CD4-positive, alpha-beta T cell (primary cell): ENCODE measurements at regions not wholly inside any gene's neighbourhood (a gene's known extent, or its start where the extent isn't known, plus 50 kb on each side); places are given as distances from the start of the nearest gene placed in this dataset.

ENCODE experiments used
- ATAC-seq: fragments of 200-7000 bp; cut with Tn5 transposase; one replicate; pipeline ENCODE4 v1.10.0; 2022; ENCODE audit warnings: mild to moderate bottlenecking; ENCODE audit not compliant: poor library complexity
- CTCF ChIA-PET: fragments of 350-600 bp; sonication (Branson Sonifier 250); formaldehyde crosslinking; loops from one replicate; lab custom pipeline; 2021; ENCODE audit warnings: antibody characterized with exemption, inconsistent platforms; lab: Charles Lee
- POLR2A ChIA-PET: fragments of 350-600 bp; sonication (Branson Sonifier 250); formaldehyde crosslinking; loops from one replicate; lab custom pipeline; 2021; ENCODE audit warnings: antibody characterized with exemption, inconsistent platforms; lab: Charles Lee
- DNase-seq, 14 experiments: peaks; one replicate each; pipeline ENCODE4 v3.0.0-alpha.2; 2013 to 2020; ENCODE audit warnings: mixed read lengths in 2 of 14
- H3K27ac ChIP-seq, 2 donors: one replicate each; pipeline versions ENCODE4 v1.5.1 to v1.7.0; 2013; ENCODE audit warnings: low read length in 2 of 2, low read depth in 1 of 2, mild to moderate bottlenecking in 1 of 2
- H3K27me3 ChIP-seq, 2 experiments: 1 replicate in 1 of 2; 2 replicates in 1 of 2; pipeline versions ENCODE4 v1.6.1 to v1.7.0; 2013; ENCODE audit warnings: low read length in 2 of 2, control low read depth in 1 of 2, mild to moderate bottlenecking in 1 of 2, moderate library complexity in 1 of 2; ENCODE audit not compliant: insufficient read depth in 2 of 2, control insufficient read depth in 1 of 2
- H3K36me3 ChIP-seq: one replicate; pipeline ENCODE4 v1.6.1; 2013; ENCODE audit warnings: low read length, control low read depth; ENCODE audit not compliant: insufficient read depth
- H3K4me1 ChIP-seq: one replicate; pipeline ENCODE4 v1.6.1; 2013; ENCODE audit warnings: low read length, control low read depth; ENCODE audit not compliant: insufficient read depth
- H3K4me3 ChIP-seq: one replicate; pipeline ENCODE4 v1.5.1; 2013; ENCODE audit warnings: mild to moderate bottlenecking, low read length, moderate library complexity
- H3K9me3 ChIP-seq, 2 experiments: 1 replicate in 1 of 2; 2 replicates in 1 of 2; pipeline versions ENCODE4 v1.6.1 to v1.7.0; 2013; ENCODE audit warnings: low read length in 2 of 2, mild to moderate bottlenecking in 2 of 2, control low read depth in 1 of 2, moderate library complexity in 1 of 2; ENCODE audit not compliant: control insufficient read depth in 1 of 2, insufficient read depth in 1 of 2
- H3K27ac Mint-ChIP-seq: one replicate; pipeline ENCODE4 v1.8.0; 2020; ENCODE audit warnings: mixed read lengths
- H3K27me3 Mint-ChIP-seq: one replicate; pipeline ENCODE4 v1.8.0; 2021; ENCODE audit warnings: mixed read lengths
- H3K36me3 Mint-ChIP-seq: one replicate; pipeline ENCODE4 v1.8.0; 2021; ENCODE audit warnings: low read depth, mixed read lengths
- H3K4me1 Mint-ChIP-seq: one replicate; pipeline ENCODE4 v1.8.0; 2021; ENCODE audit warnings: low read depth, mixed read lengths
- H3K4me3 Mint-ChIP-seq: one replicate; pipeline ENCODE4 v1.8.0; 2020; ENCODE audit warnings: mild to moderate bottlenecking, mixed read lengths
- H3K9me3 Mint-ChIP-seq: one replicate; pipeline ENCODE4 v1.8.0; 2020; ENCODE audit warnings: mixed read lengths
- intact Hi-C, 2 experiments: fragments of 100-400 bp; cut with DNase I in 1 of 2; cut with micrococcal nuclease in 1 of 2; formaldehyde crosslinking; loops; one replicate each; pipeline versions ENCODE4 v1.15.1 to v1.9.0; 2023 to 2025; cut with DNase I, micrococcal nuclease
- TF ChIP-seq, protein P1 (sequence below): fragments of 200-600 bp; IDR thresholded peaks from one replicate; pipeline ENCODE4 v1.8.0; 2022; ENCODE audit warnings: antibody characterized with exemption, mild to moderate bottlenecking

DNA sequence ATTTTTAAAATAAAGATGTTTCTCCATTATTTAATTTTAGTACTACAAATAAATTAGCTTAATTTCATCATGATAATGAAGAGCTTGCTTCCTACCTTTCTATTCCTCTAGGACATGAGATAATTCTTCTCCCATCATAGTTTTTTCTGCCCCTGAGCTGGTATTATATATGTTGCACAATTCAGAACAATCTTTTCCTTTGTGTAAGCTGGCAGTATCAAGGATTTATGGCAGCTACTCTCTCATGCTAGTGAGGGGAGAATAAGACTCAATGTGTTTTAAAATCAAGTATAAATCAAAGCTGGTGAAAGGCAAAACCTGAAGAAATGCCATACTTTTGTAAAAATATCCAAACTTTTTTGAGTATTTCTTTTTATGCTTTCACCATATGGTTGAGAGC, 1405.3 kb downstream of the SI start:
- no peak for DNase-seq
- POLR2A ChIA-PET: no interaction called here
- Mint-ChIP-seq H3K4me1 (no peaks in the 10 kb centered on the region), H3K4me3 (no peak overlapping the region), H3K27me3 (no peaks in the 10 kb centered on the region), H3K9me3 (peaks cover 5% of the 10 kb centered on the region), H3K36me3 (no peaks in the 10 kb centered on the region), H3K27ac (no peak overlapping the region)
- H3K4me1 ChIP-seq: no peaks in the 10 kb centered on the region
- peaks cover 0 to 7% of the 10 kb centered on the region in 2 experiments for H3K9me3 ChIP-seq
- no peaks in the 10 kb centered on the region for H3K27me3 ChIP-seq
- no peaks in the 10 kb centered on the region for H3K36me3 ChIP-seq
- CTCF ChIA-PET: no interaction called here
- no peak overlapping the region for H3K4me3 ChIP-seq
- no peak overlapping the region for H3K27ac ChIP-seq
- no peak for ATAC-seq
- TF ChIP-seq, protein P1, sequence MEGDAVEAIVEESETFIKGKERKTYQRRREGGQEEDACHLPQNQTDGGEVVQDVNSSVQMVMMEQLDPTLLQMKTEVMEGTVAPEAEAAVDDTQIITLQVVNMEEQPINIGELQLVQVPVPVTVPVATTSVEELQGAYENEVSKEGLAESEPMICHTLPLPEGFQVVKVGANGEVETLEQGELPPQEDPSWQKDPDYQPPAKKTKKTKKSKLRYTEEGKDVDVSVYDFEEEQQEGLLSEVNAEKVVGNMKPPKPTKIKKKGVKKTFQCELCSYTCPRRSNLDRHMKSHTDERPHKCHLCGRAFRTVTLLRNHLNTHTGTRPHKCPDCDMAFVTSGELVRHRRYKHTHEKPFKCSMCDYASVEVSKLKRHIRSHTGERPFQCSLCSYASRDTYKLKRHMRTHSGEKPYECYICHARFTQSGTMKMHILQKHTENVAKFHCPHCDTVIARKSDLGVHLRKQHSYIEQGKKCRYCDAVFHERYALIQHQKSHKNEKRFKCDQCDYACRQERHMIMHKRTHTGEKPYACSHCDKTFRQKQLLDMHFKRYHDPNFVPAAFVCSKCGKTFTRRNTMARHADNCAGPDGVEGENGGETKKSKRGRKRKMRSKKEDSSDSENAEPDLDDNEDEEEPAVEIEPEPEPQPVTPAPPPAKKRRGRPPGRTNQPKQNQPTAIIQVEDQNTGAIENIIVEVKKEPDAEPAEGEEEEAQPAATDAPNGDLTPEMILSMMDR: no peak
- intact Hi-C loops: no loop called here

DNA sequence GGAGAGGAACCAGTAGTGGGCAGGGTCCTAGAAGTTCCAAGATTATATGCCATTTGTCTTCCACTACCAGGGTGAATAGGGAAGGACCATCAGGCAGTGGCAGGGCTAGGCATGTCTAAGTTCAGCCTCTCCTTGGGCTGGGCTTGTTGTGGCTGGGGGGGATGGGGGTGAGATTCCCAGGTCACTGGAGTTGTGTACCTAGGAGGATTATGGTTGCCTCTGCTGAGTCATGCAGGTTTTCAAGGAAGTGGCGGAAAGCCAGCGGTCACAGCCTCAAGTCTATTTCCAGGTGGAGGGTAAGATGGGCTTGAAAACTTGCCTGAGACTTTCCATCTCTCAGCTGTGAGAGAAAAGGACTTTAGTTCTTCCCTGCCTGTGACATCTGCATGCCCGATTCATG, 1407.1 kb downstream of the SI start:
- H3K36me3 ChIP-seq: no peaks in the 10 kb centered on the region
- H3K4me1 Mint-ChIP-seq: no peaks in the 10 kb centered on the region
- DNase-seq: no peak
- H3K27me3 ChIP-seq: no peaks in the 10 kb centered on the region
- H3K9me3 ChIP-seq: peaks cover 0 to 7% of the 10 kb centered on the region in 2 experiments
- H3K4me1 ChIP-seq: no peaks in the 10 kb centered on the region
- H3K9me3 Mint-ChIP-seq: peaks cover 11% of the 10 kb centered on the region
- no peak overlapping the region for H3K27ac ChIP-seq
- no peak overlapping the region for H3K4me3 ChIP-seq
- TF ChIP-seq, protein P1: no peak
- no peak for ATAC-seq
- CTCF ChIA-PET: no interaction called here
- POLR2A ChIA-PET: no interaction called here
- H3K27me3 Mint-ChIP-seq: no peaks in the 10 kb centered on the region
- no peak overlapping the region for H3K27ac Mint-ChIP-seq
- H3K4me3 Mint-ChIP-seq: no peak overlapping the region
- no peaks in the 10 kb centered on the region for H3K36me3 Mint-ChIP-seq
- intact Hi-C loops: no loop called here

DNA sequence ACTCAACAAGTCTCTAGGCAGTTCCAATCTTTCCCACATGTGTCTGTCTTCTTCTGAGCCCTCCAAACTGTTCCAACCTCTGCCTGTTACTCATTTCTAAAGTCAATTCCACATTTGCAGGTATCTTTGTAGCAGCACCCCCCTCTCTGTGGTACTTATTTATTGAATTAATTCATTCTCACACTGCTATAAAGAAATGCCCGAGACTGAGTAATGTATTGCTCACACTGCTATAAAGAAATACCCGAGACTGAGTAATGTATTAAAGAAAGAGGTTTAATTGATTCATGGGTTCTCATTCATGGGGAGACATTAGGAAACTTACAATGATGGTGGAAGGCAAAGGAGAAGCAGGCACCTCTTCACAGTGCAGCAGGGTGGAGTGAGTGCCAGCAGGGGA, 1413.8 kb downstream of the SI start:
- H3K27me3 Mint-ChIP-seq: no peaks in the 10 kb centered on the region
- H3K9me3 ChIP-seq: no peaks in the 10 kb centered on the region
- H3K36me3 ChIP-seq: no peaks in the 10 kb centered on the region
- DNase-seq (no peak), ATAC-seq (no peak)
- H3K4me1 Mint-ChIP-seq: no peaks in the 10 kb centered on the region
- H3K9me3 Mint-ChIP-seq: peaks cover 25% of the 10 kb centered on the region
- no peaks in the 10 kb centered on the region for H3K4me1 ChIP-seq
- H3K27ac Mint-ChIP-seq: no peak overlapping the region
- intact Hi-C loops: no loop called here
- TF ChIP-seq, protein P1: no peak
- no peak overlapping the region for H3K4me3 ChIP-seq
- H3K27me3 ChIP-seq: no peaks in the 10 kb centered on the region
- H3K27ac ChIP-seq: no peak overlapping the region
- H3K4me3 Mint-ChIP-seq: no peak overlapping the region
- POLR2A ChIA-PET: no interaction called here
- no peaks in the 10 kb centered on the region for H3K36me3 Mint-ChIP-seq
- CTCF ChIA-PET: no interaction called here
